Ishikawa (cell line): ENCODE measurements at regions not wholly inside any gene's neighbourhood (a gene's known extent, or its start where the extent isn't known, plus 50 kb on each side); places are given as distances from the start of the nearest gene placed in this dataset.
A peak's percentile ranks its signal among the peaks of the same experiment; 100 is the strongest.

Experiments
- CEBPB ChIP-seq: IDR thresholded peaks from 2 replicates; pipeline ENCODE4 v1.6.1; 2012
- CREB1 ChIP-seq: IDR thresholded peaks from 2 replicates; pipeline ENCODE4 v1.6.1; 2012; ENCODE audit warnings: low read depth
- EGR1 ChIP-seq: IDR thresholded peaks from 2 replicates; pipeline ENCODE4 v1.6.1; 2012
- EP300 ChIP-seq: IDR thresholded peaks from 2 replicates; pipeline ENCODE4 v1.6.1; 2012; ENCODE audit warnings: borderline replicate concordance
- FOXM1 ChIP-seq: IDR thresholded peaks from 2 replicates; pipeline ENCODE4 v1.6.1; 2012; ENCODE audit warnings: low read depth, borderline replicate concordance
- MAX ChIP-seq: IDR thresholded peaks from 2 replicates; pipeline ENCODE4 v1.6.1; 2012
- NFIC ChIP-seq: IDR thresholded peaks from 2 replicates; pipeline ENCODE4 v1.6.1; 2012
- RAD21 ChIP-seq: IDR thresholded peaks from 2 replicates; pipeline ENCODE4 v1.6.1; 2012; ENCODE audit warnings: low read depth
- REST ChIP-seq: IDR thresholded peaks from 2 replicates; pipeline ENCODE4 v1.6.1; 2012; ENCODE audit warnings: low read depth, mild to moderate bottlenecking
- TAF1 ChIP-seq: IDR thresholded peaks from 2 replicates; pipeline ENCODE4 v1.6.1; 2012; ENCODE audit warnings: low read depth, mild to moderate bottlenecking
- TCF12 ChIP-seq: IDR thresholded peaks from 2 replicates; pipeline ENCODE4 v1.6.1; 2012; ENCODE audit warnings: low read depth
- TEAD4 ChIP-seq: IDR thresholded peaks from 2 replicates; pipeline ENCODE4 v1.6.1; 2012
- USF1 ChIP-seq: IDR thresholded peaks from 2 replicates; pipeline ENCODE4 v1.6.1; 2012
- YY1 ChIP-seq: IDR thresholded peaks from 2 replicates; pipeline ENCODE4 v1.6.1; 2012; ENCODE audit warnings: low read depth
- ZBTB7A ChIP-seq: IDR thresholded peaks from 2 replicates; pipeline ENCODE4 v1.6.1; 2012; ENCODE audit warnings: low read depth

GRCh38 chr14:56007491-56007890 is 110.7 kb upstream of the PELI2 start:
- TF ChIP-seq EP300, result peak; percentile 23; the same call in 1 of the 2 replicates
- TF ChIP-seq CREB1, result peak; percentile 43; the same call in 1 of the 2 replicates

- no peak for TF ChIP-seq MAX
- TF ChIP-seq REST, result no peak
- TF ChIP-seq TAF1, result no peak
- TF ChIP-seq YY1, result no peak
- no peak for TF ChIP-seq ZBTB7A
- TF ChIP-seq FOXM1, result no peak
- TF ChIP-seq RAD21, result no peak
- no peak for TF ChIP-seq CREB1
- no peak for TF ChIP-seq TCF12
- TF ChIP-seq CEBPB, result no peak
- no peak for TF ChIP-seq EGR1
- TF ChIP-seq TEAD4, result no peak
- no peak for TF ChIP-seq USF1
Observed at GRCh38 chr14:56008150-56008549, 110.1 kb upstream of the PELI2 start.

GRCh38 chr14:56023661-56024081 is 94.5 kb upstream of the PELI2 start:
- TF ChIP-seq TEAD4 (no peak), ZBTB7A (no peak), MAX (no peak), RAD21 (no peak), TAF1 (no peak), REST (no peak), CREB1 (no peak), NFIC (no peak)

GRCh38 chr14:56025191-56025590 is 93.0 kb upstream of the PELI2 start:
- TF ChIP-seq YY1 (no peak), ZBTB7A (no peak), MAX (no peak), FOXM1 (no peak), NFIC (no peak), USF1 (no peak), TEAD4 (no peak), REST (no peak), CEBPB (no peak), TAF1 (no peak), CREB1 (no peak), EGR1 (no peak), EP300 (no peak), RAD21 (no peak), TCF12 (no peak)

GRCh38 chr14:56026506-56026905 is 91.7 kb upstream of the PELI2 start:
- no peak for TF ChIP-seq TAF1
- TF ChIP-seq EP300, result no peak
- no peak for TF ChIP-seq CEBPB
- TF ChIP-seq EGR1, result no peak
